Motor neuron (in vitro differentiated cells): ENCODE measurements at regions not wholly inside any gene's neighbourhood (a gene's known extent, or its start where the extent isn't known, plus 50 kb on each side); places are given as distances from the start of the nearest gene placed in this dataset.
"Not testable (repeated sequence)": the region's sequence is repeated elsewhere in the genome, so short reads cannot be mapped to it uniquely, and the experiment has no call there.

Experiments
- ATAC-seq, 8 experiments: fragments of 200-7000 bp; cut with Tn5 transposase; replicated peaks in 6 of 8; 2 replicates each; pipeline ENCODE4 v1.8.0; 2021; ENCODE audit warnings: mild to moderate bottlenecking in 8 of 8, moderate library complexity in 8 of 8
- H3K27ac ChIP-seq, 2 donors: fragments of 250-450 bp; sonication (Bioruptor Pico); 2 replicates each; pipeline ENCODE4 v1.9.0; 2021; ENCODE audit warnings: antibody characterized with exemption in 2 of 2, mild to moderate bottlenecking in 2 of 2, moderate library complexity in 1 of 2
- H3K4me1 ChIP-seq, 2 donors: fragments of 250-450 bp; sonication (Bioruptor Pico); replicated peaks in 1 of 2; 2 replicates each; pipeline ENCODE4 v1.6.1; 2021; ENCODE audit warnings: antibody characterized with exemption in 2 of 2, mild to moderate bottlenecking in 2 of 2, moderate library complexity in 1 of 2
- H3K4me3 ChIP-seq, 5 donors: fragments of 250-450 bp; sonication (Bioruptor Pico); 2 replicates each; pipeline ENCODE4 v1.9.0; 2021; ENCODE audit warnings: antibody characterized with exemption in 5 of 5, mild to moderate bottlenecking in 5 of 5, moderate library complexity in 4 of 5
- WGBS, 10 experiments: fragments of 450-650 bp; shearing (Covaris generic); methylation state at CpG; one replicate each; pipeline ENCODE4 v1.0.0; 2022; 5-methylcytosine and 5-hydroxymethylcytosine counted together
- in situ Hi-C, 9 experiments: fragments of 400-800 bp; cut with MboI; loops; one replicate each; pipeline ENCODE4 v1.15.0; 2021; ENCODE audit warnings: low sequenced_read_pairs in 9 of 9, low pct_unique_long_range_greater_than_20kb in 2 of 9; ENCODE audit not compliant: unreplicated experiment in 9 of 9

- WGBS, 10 experiments: 38 to 100% (median 66%) methylated on average over 1 to 4 of the region's 4 CpGs; no CpG with 5 or more reads in 1 of the 10 experiments
- in situ Hi-C loops: loop anchor here in 1 of 9 experiments (25.0 kb wide), 1 partner anchor 135 kb away; no protein-coding TSS in a partner anchor
Observed at GRCh38 chr18:59971871-59972428, 72.2 kb downstream of the PMAIP1 start.

GRCh38 chr18:59971144-59971543 is 71.3 kb downstream of the PMAIP1 start:
- in situ Hi-C loops: loop anchor here in 1 of 9 experiments (25.0 kb wide), 1 partner anchor 134 kb away; no protein-coding TSS in a partner anchor
- H3K27ac ChIP-seq, ATAC-seq, H3K4me3 ChIP-seq, H3K4me1 ChIP-seq: not testable (repeated sequence)
- 0 to 100% (median 50%) methylated on average over 1 of the region's 1 CpG; no CpG with 5 or more reads in 3 of the 10 experiments for WGBS, 10 experiments

More at GRCh38 chr18:59971871-59972428, 72.2 kb downstream of the PMAIP1 start:
- Histone ChIP-seq H3K4me3 (no peak overlapping the region), H3K27ac (no peak overlapping the region), H3K4me1 (peaks cover 0 to 3% of the 10 kb centered on the region in 2 donors)
- ATAC-seq: peak in 1 of 8 experiments; percentile 69

- not testable (repeated sequence) for H3K27ac ChIP-seq, ATAC-seq, H3K4me3 ChIP-seq, H3K4me1 ChIP-seq
- in situ Hi-C loops: loop anchor here in 1 of 9 experiments (25.0 kb wide), 1 partner anchor 132 kb away; no protein-coding TSS in a partner anchor
- WGBS, 10 experiments: 50 to 90% (median 88%) methylated on average over 1 to 19 of the region's 56 CpGs; no CpG with 5 or more reads in 6 of the 10 experiments
Observed at GRCh38 chr18:59969477-59970028, 69.8 kb downstream of the PMAIP1 start.

GRCh38 chr18:59968583-59968982 is 68.8 kb downstream of the PMAIP1 start:
- ATAC-seq: no peak
- in situ Hi-C loops: loop anchor here in 1 of 9 experiments (25.0 kb wide), 1 partner anchor 131 kb away; no protein-coding TSS in a partner anchor
- WGBS, 10 experiments: 67 to 95% (median 92%) methylated on average over 1 to 2 of the region's 2 CpGs; no CpG with 5 or more reads in 2 of the 10 experiments
- H3K27ac ChIP-seq: no peak overlapping the region
- peaks cover 0 to 3% of the 10 kb centered on the region in 2 donors for H3K4me1 ChIP-seq
- H3K4me3 ChIP-seq: no peak overlapping the region

GRCh38 chr18:59967878-59968277 is 68.1 kb downstream of the PMAIP1 start:
- no peak overlapping the region for H3K27ac ChIP-seq
- no peak overlapping the region for H3K4me3 ChIP-seq
- in situ Hi-C loops: loop anchor here in 1 of 9 experiments (25.0 kb wide), 1 partner anchor 131 kb away; no protein-coding TSS in a partner anchor
- ATAC-seq: no peak
- H3K4me1 ChIP-seq: no peaks in the 10 kb centered on the region
- 64 to 100% (median 83%) methylated on average over 1 to 2 of the region's 2 CpGs; no CpG with 5 or more reads in 5 of the 10 experiments for WGBS, 10 experiments

- WGBS, 10 experiments: 50 to 72% (median 52%) methylated on average over 1 to 2 of the region's 2 CpGs; no CpG with 5 or more reads in 3 of the 10 experiments
- H3K4me1 ChIP-seq: no peaks in the 10 kb centered on the region
- in situ Hi-C loops: loop anchor here in 1 of 9 experiments (25.0 kb wide), 1 partner anchor 130 kb away; no protein-coding TSS in a partner anchor
Observed at GRCh38 chr18:59966913-59967312, 67.1 kb downstream of the PMAIP1 start.

GRCh38 chr18:59963229-59963628 is 63.4 kb downstream of the PMAIP1 start:
- Histone ChIP-seq H3K27ac (no peak overlapping the region), H3K4me1 (peaks cover 1 to 3% of the 10 kb centered on the region in 2 donors), H3K4me3 (no peak overlapping the region)
- 42 to 100% (median 54%) methylated on average over 1 to 5 of the region's 5 CpGs for WGBS, 10 experiments
- in situ Hi-C loops: loop anchor here in 1 of 9 experiments (25.0 kb wide), 1 partner anchor 126 kb away; no protein-coding TSS in a partner anchor
- no peak for ATAC-seq

More at GRCh38 chr18:59966913-59967312, 67.1 kb downstream of the PMAIP1 start:
- H3K4me3 ChIP-seq: no peak overlapping the region
- no peak overlapping the region for H3K27ac ChIP-seq
- ATAC-seq: no peak

- H3K4me1 ChIP-seq: peaks cover 3 to 9% of the 10 kb centered on the region in 2 donors
- 50 to 100% (median 84%) methylated on average over 1 to 4 of the region's 4 CpGs; no CpG with 5 or more reads in 1 of the 10 experiments for WGBS, 10 experiments
- in situ Hi-C loops: loop anchor here in 1 of 9 experiments (25.0 kb wide), 1 partner anchor 124 kb away; no protein-coding TSS in a partner anchor
- no peak for ATAC-seq
- H3K27ac ChIP-seq: no peak overlapping the region
- no peak overlapping the region for H3K4me3 ChIP-seq
Observed at GRCh38 chr18:59961070-59961469, 61.3 kb downstream of the PMAIP1 start.

GRCh38 chr18:59960272-59960671 is 60.5 kb downstream of the PMAIP1 start:
- in situ Hi-C loops: loop anchor here in 1 of 9 experiments (25.0 kb wide), 1 partner anchor 123 kb away; no protein-coding TSS in a partner anchor
- H3K4me3 ChIP-seq: no peak overlapping the region
- no peak overlapping the region for H3K27ac ChIP-seq
- 75 to 100% (median 95%) methylated on average over 1 to 2 of the region's 2 CpGs; no CpG with 5 or more reads in 1 of the 10 experiments for WGBS, 10 experiments
- peaks cover 3 to 9% of the 10 kb centered on the region in 2 donors for H3K4me1 ChIP-seq
- ATAC-seq: no peak

- in situ Hi-C loops: loop anchor here in 1 of 9 experiments (25.0 kb wide), 1 partner anchor 122 kb away; no protein-coding TSS in a partner anchor
- peaks cover 3 to 9% of the 10 kb centered on the region in 2 donors for H3K4me1 ChIP-seq
Observed at GRCh38 chr18:59959606-59960005, 59.8 kb downstream of the PMAIP1 start.

GRCh38 chr18:59959073-59959472 is 59.3 kb downstream of the PMAIP1 start:
- in situ Hi-C loops: loop anchor here in 1 of 9 experiments (25.0 kb wide), 1 partner anchor 122 kb away; no protein-coding TSS in a partner anchor
- WGBS, 10 experiments: 52 to 100% (median 94%) methylated on average over 1 to 3 of the region's 3 CpGs; no CpG with 5 or more reads in 1 of the 10 experiments
- H3K27ac ChIP-seq: no peak overlapping the region
- ATAC-seq: no peak
- H3K4me3 ChIP-seq: no peak overlapping the region
- H3K4me1 ChIP-seq: peaks cover 3 to 9% of the 10 kb centered on the region in 2 donors

More at GRCh38 chr18:59959606-59960005, 59.8 kb downstream of the PMAIP1 start:
- 50 to 100% (median 77%) methylated on average over 1 to 2 of the region's 2 CpGs; no CpG with 5 or more reads in 2 of the 10 experiments for WGBS, 10 experiments
- Histone ChIP-seq H3K4me3 (no peak overlapping the region), H3K27ac (no peak overlapping the region)
- ATAC-seq: no peak

- ATAC-seq: peak; percentile 39 to 100 (median 98)
- Histone ChIP-seq H3K4me1 (peaks cover 3 to 9% of the 10 kb centered on the region in 2 donors), H3K4me3 (no peak overlapping the region), H3K27ac (no peak overlapping the region)
- WGBS, 10 experiments: 14 to 88% (median 57%) methylated on average over 1 to 2 of the region's 2 CpGs; no CpG with 5 or more reads in 2 of the 10 experiments
- in situ Hi-C loops: loop anchor here in 1 of 9 experiments (25.0 kb wide), 1 partner anchor 121 kb away; no protein-coding TSS in a partner anchor
Observed at GRCh38 chr18:59957957-59958356, 58.2 kb downstream of the PMAIP1 start.
